ENCODE measurements at regions not wholly inside any gene's neighbourhood (a gene's known extent, or its start where the extent isn't known, plus 50 kb on each side); places are given as distances from the start of the nearest gene placed in this dataset.

- no peak for DNase-seq
Observed at GRCh38 chr7:157482517-157483087, 145.8 kb downstream of the DNAJB6 start.

- DNase-seq = no peak
Observed at GRCh38 chr7:157483515-157483914, 146.7 kb downstream of the DNAJB6 start.

GRCh38 chr7:157483971-157484410 is 147.2 kb downstream of the DNAJB6 start:
- DNase-seq = no peak

GRCh38 chr7:157484411-157485081 is 147.7 kb downstream of the DNAJB6 start:
- no peak for DNase-seq

GRCh38 chr7:157485361-157485831 is 148.6 kb downstream of the DNAJB6 start:
- no peak for DNase-seq

- DNase-seq = no peak
Observed at GRCh38 chr7:157486007-157486755, 149.4 kb downstream of the DNAJB6 start.

GRCh38 chr7:157487046-157487770 is 150.4 kb downstream of the DNAJB6 start:
- DNase-seq = no peak

GRCh38 chr7:157488281-157488680 is 151.5 kb downstream of the DNAJB6 start:
- DNase-seq = no peak

- no peak for DNase-seq
Observed at GRCh38 chr7:157488966-157489365, 152.2 kb downstream of the DNAJB6 start.
